ENCODE measurements at regions not wholly inside any gene's neighbourhood (a gene's known extent, or its start where the extent isn't known, plus 50 kb on each side); places are given as distances from the start of the nearest gene placed in this dataset.

DNA sequence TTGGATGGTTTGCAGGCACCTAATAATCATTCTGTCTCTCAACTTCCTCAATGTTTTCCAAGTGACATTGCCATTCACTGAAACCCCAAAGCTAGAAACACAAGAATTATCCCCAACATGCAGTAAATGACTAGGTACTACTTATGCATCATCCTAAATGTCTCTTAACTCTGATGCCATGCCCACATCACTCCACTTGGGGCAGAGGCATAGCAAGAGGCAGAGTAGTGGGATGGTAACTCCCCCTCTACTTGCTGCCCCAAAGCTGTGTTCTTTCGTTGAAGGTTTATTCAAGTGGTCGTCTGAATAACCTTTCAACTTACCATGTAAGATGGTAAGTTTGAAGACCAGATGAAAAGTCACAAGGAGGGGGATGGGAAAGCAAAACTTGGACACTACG, 77.9 kb upstream of the SOX5 start:
- TF ChIP-seq EZH2phosphoT487 (IDR thresholded peaks at IDR 0.05; ENCODE audit: insufficient read depth, low read depth) = no peak
- no peak for TF ChIP-seq EZH2 (IDR thresholded peaks at IDR 0.05; ENCODE audit: insufficient read depth, poor library complexity, severe bottlenecking)
